HepG2 (cell line): ENCODE measurements at regions not wholly inside any gene's neighbourhood (a gene's known extent, or its start where the extent isn't known, plus 50 kb on each side); places are given as distances from the start of the nearest gene placed in this dataset.

ENCODE experiments used
- ARNTL ChIP-seq: sonication (generic); formaldehyde crosslinking; IDR thresholded peaks from 2 replicates; pipeline ENCODE4 v1.4.0; 2020; ENCODE audit warnings: mild to moderate bottlenecking, missing genetic modification reagents
- CEBPB ChIP-seq: IDR thresholded peaks from 2 replicates; pipeline ENCODE4 v1.6.1; 2011; ENCODE audit warnings: low read depth, low read length, improper control_type of control experiment, borderline replicate concordance
- JUNB ChIP-seq: sonication (generic); formaldehyde crosslinking; IDR thresholded peaks from 2 replicates; pipeline ENCODE4 v1.8.0; 2022; ENCODE audit warnings: missing genetic modification reagents, mild to moderate bottlenecking, borderline replicate concordance
- MTA3 ChIP-seq: sonication (generic); formaldehyde crosslinking; IDR thresholded peaks from 2 replicates; pipeline ENCODE4 v1.4.0; 2020; ENCODE audit warnings: missing genetic modification reagents
- MZF1 ChIP-seq: sonication (generic); formaldehyde crosslinking; IDR thresholded peaks from 2 replicates; pipeline ENCODE4 v1.8.1; 2023; ENCODE audit warnings: mild to moderate bottlenecking, missing genetic modification reagents, borderline replicate concordance
- PAWR ChIP-seq: sonication (generic); formaldehyde crosslinking; IDR thresholded peaks from 2 replicates; pipeline ENCODE4 v1.4.0; 2020; ENCODE audit warnings: missing genetic modification reagents, mild to moderate bottlenecking, borderline replicate concordance
- RORA ChIP-seq: sonication (generic); formaldehyde crosslinking; IDR thresholded peaks from 2 replicates; pipeline ENCODE4 v1.5.0; 2020; ENCODE audit warnings: mild to moderate bottlenecking, missing genetic modification reagents, moderate library complexity
- SMC3 ChIP-seq: IDR thresholded peaks from 2 replicates; pipeline ENCODE4 v1.6.1; 2011; ENCODE audit warnings: low read length, improper control_type of control experiment
- TEAD2 ChIP-seq: sonication (generic); formaldehyde crosslinking; IDR thresholded peaks from 2 replicates; pipeline ENCODE4 v1.9.0; 2021; ENCODE audit warnings: missing genetic modification reagents
- ZNF24 ChIP-seq: fragments of 450-650 bp; IDR thresholded peaks from 2 replicates; pipeline ENCODE4 v1.6.1; 2017; ENCODE audit warnings: antibody characterized with exemption, mild to moderate bottlenecking
- TF ChIP-seq, protein P1 (sequence below): sonication (generic); formaldehyde crosslinking; IDR thresholded peaks from 2 replicates; pipeline ENCODE4 v1.5.0; 2020; ENCODE audit warnings: mild to moderate bottlenecking, missing genetic modification reagents, moderate library complexity
- TF ChIP-seq, protein P2 (sequence below): sonication (generic); formaldehyde crosslinking; IDR thresholded peaks from 2 replicates; pipeline ENCODE4 v1.4.0; 2020; ENCODE audit warnings: low read depth, mild to moderate bottlenecking, missing genetic modification reagents
- TF ChIP-seq, protein P3 (sequence below): sonication (generic); formaldehyde crosslinking; IDR thresholded peaks from 2 replicates; pipeline ENCODE4 v1.4.0; 2020; ENCODE audit warnings: mild to moderate bottlenecking, missing genetic modification reagents, borderline replicate concordance

DNA sequence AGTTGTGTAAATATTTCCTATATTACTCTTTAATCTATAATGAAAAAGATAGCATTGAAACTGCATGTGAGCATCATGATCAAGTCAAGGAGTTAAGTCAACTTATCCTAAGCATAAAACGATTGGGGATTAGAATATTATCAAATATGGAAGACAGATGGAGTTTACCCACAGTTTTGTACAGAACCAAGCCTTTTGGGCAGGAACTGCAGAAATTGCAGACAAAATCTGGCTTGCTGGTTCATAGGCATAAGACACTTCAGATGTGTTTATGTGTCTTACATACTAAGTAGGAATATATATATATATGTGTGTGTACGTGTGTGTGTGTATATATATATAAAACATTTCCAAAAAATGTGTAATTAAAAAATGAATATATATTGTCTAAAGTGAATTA, 375.4 kb upstream of the TPK1 start:
- no peak for TF ChIP-seq MTA3 (CRISPR knock-in tag)
- TF ChIP-seq ZNF24 = no peak
- no peak for TF ChIP-seq CEBPB
- TF ChIP-seq, protein P1, sequence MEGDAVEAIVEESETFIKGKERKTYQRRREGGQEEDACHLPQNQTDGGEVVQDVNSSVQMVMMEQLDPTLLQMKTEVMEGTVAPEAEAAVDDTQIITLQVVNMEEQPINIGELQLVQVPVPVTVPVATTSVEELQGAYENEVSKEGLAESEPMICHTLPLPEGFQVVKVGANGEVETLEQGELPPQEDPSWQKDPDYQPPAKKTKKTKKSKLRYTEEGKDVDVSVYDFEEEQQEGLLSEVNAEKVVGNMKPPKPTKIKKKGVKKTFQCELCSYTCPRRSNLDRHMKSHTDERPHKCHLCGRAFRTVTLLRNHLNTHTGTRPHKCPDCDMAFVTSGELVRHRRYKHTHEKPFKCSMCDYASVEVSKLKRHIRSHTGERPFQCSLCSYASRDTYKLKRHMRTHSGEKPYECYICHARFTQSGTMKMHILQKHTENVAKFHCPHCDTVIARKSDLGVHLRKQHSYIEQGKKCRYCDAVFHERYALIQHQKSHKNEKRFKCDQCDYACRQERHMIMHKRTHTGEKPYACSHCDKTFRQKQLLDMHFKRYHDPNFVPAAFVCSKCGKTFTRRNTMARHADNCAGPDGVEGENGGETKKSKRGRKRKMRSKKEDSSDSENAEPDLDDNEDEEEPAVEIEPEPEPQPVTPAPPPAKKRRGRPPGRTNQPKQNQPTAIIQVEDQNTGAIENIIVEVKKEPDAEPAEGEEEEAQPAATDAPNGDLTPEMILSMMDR = no peak
- TF ChIP-seq TEAD2 (CRISPR knock-in tag) = no peak
- TF ChIP-seq JUNB (CRISPR knock-in tag) = no peak
- TF ChIP-seq, protein P2, sequence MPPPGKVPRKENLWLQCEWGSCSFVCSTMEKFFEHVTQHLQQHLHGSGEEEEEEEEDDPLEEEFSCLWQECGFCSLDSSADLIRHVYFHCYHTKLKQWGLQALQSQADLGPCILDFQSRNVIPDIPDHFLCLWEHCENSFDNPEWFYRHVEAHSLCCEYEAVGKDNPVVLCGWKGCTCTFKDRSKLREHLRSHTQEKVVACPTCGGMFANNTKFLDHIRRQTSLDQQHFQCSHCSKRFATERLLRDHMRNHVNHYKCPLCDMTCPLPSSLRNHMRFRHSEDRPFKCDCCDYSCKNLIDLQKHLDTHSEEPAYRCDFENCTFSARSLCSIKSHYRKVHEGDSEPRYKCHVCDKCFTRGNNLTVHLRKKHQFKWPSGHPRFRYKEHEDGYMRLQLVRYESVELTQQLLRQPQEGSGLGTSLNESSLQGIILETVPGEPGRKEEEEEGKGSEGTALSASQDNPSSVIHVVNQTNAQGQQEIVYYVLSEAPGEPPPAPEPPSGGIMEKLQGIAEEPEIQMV (CRISPR knock-in tag) = no peak
- TF ChIP-seq, protein P3, sequence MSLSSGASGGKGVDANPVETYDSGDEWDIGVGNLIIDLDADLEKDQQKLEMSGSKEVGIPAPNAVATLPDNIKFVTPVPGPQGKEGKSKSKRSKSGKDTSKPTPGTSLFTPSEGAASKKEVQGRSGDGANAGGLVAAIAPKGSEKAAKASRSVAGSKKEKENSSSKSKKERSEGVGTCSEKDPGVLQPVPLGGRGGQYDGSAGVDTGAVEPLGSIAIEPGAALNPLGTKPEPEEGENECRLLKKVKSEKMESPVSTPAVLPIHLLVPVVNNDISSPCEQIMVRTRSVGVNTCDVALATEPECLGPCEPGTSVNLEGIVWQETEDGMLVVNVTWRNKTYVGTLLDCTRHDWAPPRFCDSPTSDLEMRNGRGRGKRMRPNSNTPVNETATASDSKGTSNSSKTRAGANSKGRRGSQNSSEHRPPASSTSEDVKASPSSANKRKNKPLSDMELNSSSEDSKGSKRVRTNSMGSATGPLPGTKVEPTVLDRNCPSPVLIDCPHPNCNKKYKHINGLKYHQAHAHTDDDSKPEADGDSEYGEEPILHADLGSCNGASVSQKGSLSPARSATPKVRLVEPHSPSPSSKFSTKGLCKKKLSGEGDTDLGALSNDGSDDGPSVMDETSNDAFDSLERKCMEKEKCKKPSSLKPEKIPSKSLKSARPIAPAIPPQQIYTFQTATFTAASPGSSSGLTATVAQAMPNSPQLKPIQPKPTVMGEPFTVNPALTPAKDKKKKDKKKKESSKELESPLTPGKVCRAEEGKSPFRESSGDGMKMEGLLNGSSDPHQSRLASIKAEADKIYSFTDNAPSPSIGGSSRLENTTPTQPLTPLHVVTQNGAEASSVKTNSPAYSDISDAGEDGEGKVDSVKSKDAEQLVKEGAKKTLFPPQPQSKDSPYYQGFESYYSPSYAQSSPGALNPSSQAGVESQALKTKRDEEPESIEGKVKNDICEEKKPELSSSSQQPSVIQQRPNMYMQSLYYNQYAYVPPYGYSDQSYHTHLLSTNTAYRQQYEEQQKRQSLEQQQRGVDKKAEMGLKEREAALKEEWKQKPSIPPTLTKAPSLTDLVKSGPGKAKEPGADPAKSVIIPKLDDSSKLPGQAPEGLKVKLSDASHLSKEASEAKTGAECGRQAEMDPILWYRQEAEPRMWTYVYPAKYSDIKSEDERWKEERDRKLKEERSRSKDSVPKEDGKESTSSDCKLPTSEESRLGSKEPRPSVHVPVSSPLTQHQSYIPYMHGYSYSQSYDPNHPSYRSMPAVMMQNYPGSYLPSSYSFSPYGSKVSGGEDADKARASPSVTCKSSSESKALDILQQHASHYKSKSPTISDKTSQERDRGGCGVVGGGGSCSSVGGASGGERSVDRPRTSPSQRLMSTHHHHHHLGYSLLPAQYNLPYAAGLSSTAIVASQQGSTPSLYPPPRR (CRISPR knock-in tag) = no peak
- TF ChIP-seq SMC3 = no peak
- TF ChIP-seq PAWR = no peak
- TF ChIP-seq RORA = no peak
- TF ChIP-seq MZF1 (CRISPR knock-in tag) = no peak
- TF ChIP-seq ARNTL = no peak
